CD4-positive, alpha-beta T cell (primary cell): ENCODE measurements at regions not wholly inside any gene's neighbourhood (a gene's known extent, or its start where the extent isn't known, plus 50 kb on each side); places are given as distances from the start of the nearest gene placed in this dataset.

Experiments
- ATAC-seq: fragments of 200-7000 bp; cut with Tn5 transposase; one replicate; pipeline ENCODE4 v1.10.0; 2022; ENCODE audit warnings: mild to moderate bottlenecking; ENCODE audit not compliant: poor library complexity
- CTCF ChIA-PET: fragments of 350-600 bp; sonication (Branson Sonifier 250); formaldehyde crosslinking; loops from one replicate; lab custom pipeline; 2021; ENCODE audit warnings: antibody characterized with exemption, inconsistent platforms; lab: Charles Lee
- POLR2A ChIA-PET: fragments of 350-600 bp; sonication (Branson Sonifier 250); formaldehyde crosslinking; loops from one replicate; lab custom pipeline; 2021; ENCODE audit warnings: antibody characterized with exemption, inconsistent platforms; lab: Charles Lee
- DNase-seq, 14 experiments: peaks; one replicate each; pipeline ENCODE4 v3.0.0-alpha.2; 2013 to 2020; ENCODE audit warnings: mixed read lengths in 2 of 14
- H3K27ac ChIP-seq, 2 donors: one replicate each; pipeline versions ENCODE4 v1.5.1 to v1.7.0; 2013; ENCODE audit warnings: low read length in 2 of 2, low read depth in 1 of 2, mild to moderate bottlenecking in 1 of 2
- H3K27me3 ChIP-seq, 2 experiments: 1 replicate in 1 of 2; 2 replicates in 1 of 2; pipeline versions ENCODE4 v1.6.1 to v1.7.0; 2013; ENCODE audit warnings: low read length in 2 of 2, control low read depth in 1 of 2, mild to moderate bottlenecking in 1 of 2, moderate library complexity in 1 of 2; ENCODE audit not compliant: insufficient read depth in 2 of 2, control insufficient read depth in 1 of 2
- H3K36me3 ChIP-seq: one replicate; pipeline ENCODE4 v1.6.1; 2013; ENCODE audit warnings: low read length, control low read depth; ENCODE audit not compliant: insufficient read depth
- H3K4me1 ChIP-seq: one replicate; pipeline ENCODE4 v1.6.1; 2013; ENCODE audit warnings: low read length, control low read depth; ENCODE audit not compliant: insufficient read depth
- H3K4me3 ChIP-seq: one replicate; pipeline ENCODE4 v1.5.1; 2013; ENCODE audit warnings: mild to moderate bottlenecking, low read length, moderate library complexity
- H3K9me3 ChIP-seq, 2 experiments: 1 replicate in 1 of 2; 2 replicates in 1 of 2; pipeline versions ENCODE4 v1.6.1 to v1.7.0; 2013; ENCODE audit warnings: low read length in 2 of 2, mild to moderate bottlenecking in 2 of 2, control low read depth in 1 of 2, moderate library complexity in 1 of 2; ENCODE audit not compliant: control insufficient read depth in 1 of 2, insufficient read depth in 1 of 2
- H3K27ac Mint-ChIP-seq: one replicate; pipeline ENCODE4 v1.8.0; 2020; ENCODE audit warnings: mixed read lengths
- H3K27me3 Mint-ChIP-seq: one replicate; pipeline ENCODE4 v1.8.0; 2021; ENCODE audit warnings: mixed read lengths
- H3K36me3 Mint-ChIP-seq: one replicate; pipeline ENCODE4 v1.8.0; 2021; ENCODE audit warnings: low read depth, mixed read lengths
- H3K4me1 Mint-ChIP-seq: one replicate; pipeline ENCODE4 v1.8.0; 2021; ENCODE audit warnings: low read depth, mixed read lengths
- H3K4me3 Mint-ChIP-seq: one replicate; pipeline ENCODE4 v1.8.0; 2020; ENCODE audit warnings: mild to moderate bottlenecking, mixed read lengths
- H3K9me3 Mint-ChIP-seq: one replicate; pipeline ENCODE4 v1.8.0; 2020; ENCODE audit warnings: mixed read lengths
- intact Hi-C, 2 experiments: fragments of 100-400 bp; cut with DNase I in 1 of 2; cut with micrococcal nuclease in 1 of 2; formaldehyde crosslinking; loops; one replicate each; pipeline versions ENCODE4 v1.15.1 to v1.9.0; 2023 to 2025; cut with DNase I, micrococcal nuclease
- TF ChIP-seq, protein P1 (sequence below): fragments of 200-600 bp; IDR thresholded peaks from one replicate; pipeline ENCODE4 v1.8.0; 2022; ENCODE audit warnings: antibody characterized with exemption, mild to moderate bottlenecking

DNA sequence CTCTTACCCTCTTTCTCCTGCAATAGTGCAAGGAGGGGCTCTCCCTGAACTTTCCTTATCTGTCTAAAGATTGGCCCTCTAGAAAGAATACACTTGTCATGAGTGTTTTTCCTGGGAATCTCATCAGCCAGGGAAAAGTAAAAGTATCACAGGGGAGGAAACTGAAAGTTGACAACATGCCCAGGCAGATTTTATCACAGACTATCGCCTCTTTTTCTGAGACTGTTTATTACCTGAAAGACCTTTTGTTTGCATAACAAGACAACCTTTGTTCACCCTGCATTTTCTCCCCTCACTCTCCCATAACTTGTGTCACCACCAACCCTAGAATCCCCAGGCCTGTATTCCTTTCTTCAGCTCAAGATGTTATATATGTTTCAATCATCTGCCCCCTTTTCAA is 794.7 kb upstream of the ADAMTS5 start:
- no peak overlapping the region for H3K27ac ChIP-seq
- ChIA-PET CTCF (no interaction called here), POLR2A (no interaction called here)
- H3K36me3 ChIP-seq: no peaks in the 10 kb centered on the region
- H3K4me3 Mint-ChIP-seq: no peak overlapping the region
- H3K36me3 Mint-ChIP-seq: no peaks in the 10 kb centered on the region
- TF ChIP-seq, protein P1, sequence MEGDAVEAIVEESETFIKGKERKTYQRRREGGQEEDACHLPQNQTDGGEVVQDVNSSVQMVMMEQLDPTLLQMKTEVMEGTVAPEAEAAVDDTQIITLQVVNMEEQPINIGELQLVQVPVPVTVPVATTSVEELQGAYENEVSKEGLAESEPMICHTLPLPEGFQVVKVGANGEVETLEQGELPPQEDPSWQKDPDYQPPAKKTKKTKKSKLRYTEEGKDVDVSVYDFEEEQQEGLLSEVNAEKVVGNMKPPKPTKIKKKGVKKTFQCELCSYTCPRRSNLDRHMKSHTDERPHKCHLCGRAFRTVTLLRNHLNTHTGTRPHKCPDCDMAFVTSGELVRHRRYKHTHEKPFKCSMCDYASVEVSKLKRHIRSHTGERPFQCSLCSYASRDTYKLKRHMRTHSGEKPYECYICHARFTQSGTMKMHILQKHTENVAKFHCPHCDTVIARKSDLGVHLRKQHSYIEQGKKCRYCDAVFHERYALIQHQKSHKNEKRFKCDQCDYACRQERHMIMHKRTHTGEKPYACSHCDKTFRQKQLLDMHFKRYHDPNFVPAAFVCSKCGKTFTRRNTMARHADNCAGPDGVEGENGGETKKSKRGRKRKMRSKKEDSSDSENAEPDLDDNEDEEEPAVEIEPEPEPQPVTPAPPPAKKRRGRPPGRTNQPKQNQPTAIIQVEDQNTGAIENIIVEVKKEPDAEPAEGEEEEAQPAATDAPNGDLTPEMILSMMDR: no peak
- H3K27me3 ChIP-seq: no peaks in the 10 kb centered on the region
- H3K9me3 ChIP-seq: peaks cover 0 to 3% of the 10 kb centered on the region in 2 experiments
- no peaks in the 10 kb centered on the region for H3K4me1 ChIP-seq
- ATAC-seq (no peak), DNase-seq (no peak)
- no peaks in the 10 kb centered on the region for H3K27me3 Mint-ChIP-seq
- intact Hi-C loops: no loop called here
- H3K4me1 Mint-ChIP-seq: no peaks in the 10 kb centered on the region
- H3K9me3 Mint-ChIP-seq: peaks cover 3% of the 10 kb centered on the region
- no peak overlapping the region for H3K27ac Mint-ChIP-seq
- no peak overlapping the region for H3K4me3 ChIP-seq

DNA sequence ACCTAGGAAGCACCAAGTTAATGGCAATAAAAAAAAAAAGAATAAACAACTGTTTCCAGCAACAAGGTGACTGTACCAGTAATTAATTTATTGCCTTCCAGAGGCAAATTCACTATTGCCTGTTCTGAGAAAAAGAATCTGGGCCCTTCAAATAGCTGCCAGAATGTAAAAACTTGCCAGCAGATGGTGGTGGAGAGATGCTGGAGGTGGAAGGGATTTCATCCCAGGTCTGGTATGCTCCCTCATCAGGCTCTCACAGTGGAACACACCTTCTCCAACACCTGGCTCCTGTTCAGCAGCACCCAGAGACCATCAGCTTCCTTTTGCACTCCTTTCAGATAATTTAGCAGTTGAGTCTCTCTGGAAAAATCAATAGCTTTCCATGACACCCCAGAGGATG is 792.9 kb upstream of the ADAMTS5 start:
- POLR2A ChIA-PET: no interaction called here
- H3K27me3 Mint-ChIP-seq: no peaks in the 10 kb centered on the region
- no peak for DNase-seq
- H3K27ac ChIP-seq: no peak overlapping the region
- H3K27me3 ChIP-seq: no peaks in the 10 kb centered on the region
- intact Hi-C loops: no loop called here
- H3K9me3 ChIP-seq: peaks cover 0 to 3% of the 10 kb centered on the region in 2 experiments
- no peaks in the 10 kb centered on the region for H3K4me1 Mint-ChIP-seq
- peaks cover 3% of the 10 kb centered on the region for H3K9me3 Mint-ChIP-seq
- no peaks in the 10 kb centered on the region for H3K36me3 ChIP-seq
- no peak overlapping the region for H3K4me3 ChIP-seq
- ATAC-seq: no peak
- CTCF ChIA-PET: no interaction called here
- H3K27ac Mint-ChIP-seq: no peak overlapping the region
- TF ChIP-seq, protein P1: no peak
- H3K4me1 ChIP-seq: no peaks in the 10 kb centered on the region
- no peak overlapping the region for H3K4me3 Mint-ChIP-seq
- H3K36me3 Mint-ChIP-seq: no peaks in the 10 kb centered on the region

DNA sequence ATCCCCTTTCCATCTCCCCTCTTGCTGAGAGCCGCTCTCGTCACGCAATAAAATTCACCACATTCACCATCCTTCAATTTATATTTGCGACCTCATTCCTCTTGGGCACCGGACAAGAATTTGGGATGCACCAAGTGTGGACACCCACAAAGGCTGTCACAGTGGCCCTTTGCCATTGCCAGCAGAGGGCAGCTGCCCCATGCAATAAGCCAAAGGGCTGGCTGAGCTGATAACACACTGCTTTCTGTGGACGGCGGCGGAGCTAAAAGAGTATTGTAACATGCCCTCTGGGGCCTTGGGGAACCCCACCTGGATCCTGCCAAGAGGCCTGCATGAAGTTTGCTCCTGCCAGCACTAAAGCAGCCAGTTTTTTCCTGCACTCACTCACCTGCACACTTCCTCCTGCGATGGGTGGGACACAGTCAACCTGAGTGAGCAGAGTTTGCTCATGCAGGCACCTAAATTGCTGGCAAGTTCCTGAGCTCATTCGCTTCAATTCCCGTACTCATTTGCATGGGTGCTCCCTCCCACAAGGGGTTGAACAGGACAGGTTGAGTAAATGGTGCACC is 792.3 kb upstream of the ADAMTS5 start:
- H3K27ac ChIP-seq: no peak overlapping the region
- H3K4me3 Mint-ChIP-seq: no peak overlapping the region
- no peaks in the 10 kb centered on the region for H3K4me1 ChIP-seq
- DNase-seq (no peak), ATAC-seq (no peak)
- H3K9me3 Mint-ChIP-seq: peaks cover 3% of the 10 kb centered on the region
- CTCF ChIA-PET: no interaction called here
- H3K9me3 ChIP-seq: peaks cover 0 to 3% of the 10 kb centered on the region in 2 experiments
- no peak overlapping the region for H3K27ac Mint-ChIP-seq
- TF ChIP-seq, protein P1: no peak
- H3K27me3 ChIP-seq: no peaks in the 10 kb centered on the region
- H3K4me3 ChIP-seq: no peak overlapping the region
- intact Hi-C loops: no loop called here
- no peaks in the 10 kb centered on the region for H3K4me1 Mint-ChIP-seq
- H3K36me3 ChIP-seq: no peaks in the 10 kb centered on the region
- no peaks in the 10 kb centered on the region for H3K27me3 Mint-ChIP-seq
- H3K36me3 Mint-ChIP-seq: no peaks in the 10 kb centered on the region
- POLR2A ChIA-PET: no interaction called here
